ENCODE measurements at regions not wholly inside any gene's neighbourhood (a gene's known extent, or its start where the extent isn't known, plus 50 kb on each side); places are given as distances from the start of the nearest gene placed in this dataset.

DNA sequence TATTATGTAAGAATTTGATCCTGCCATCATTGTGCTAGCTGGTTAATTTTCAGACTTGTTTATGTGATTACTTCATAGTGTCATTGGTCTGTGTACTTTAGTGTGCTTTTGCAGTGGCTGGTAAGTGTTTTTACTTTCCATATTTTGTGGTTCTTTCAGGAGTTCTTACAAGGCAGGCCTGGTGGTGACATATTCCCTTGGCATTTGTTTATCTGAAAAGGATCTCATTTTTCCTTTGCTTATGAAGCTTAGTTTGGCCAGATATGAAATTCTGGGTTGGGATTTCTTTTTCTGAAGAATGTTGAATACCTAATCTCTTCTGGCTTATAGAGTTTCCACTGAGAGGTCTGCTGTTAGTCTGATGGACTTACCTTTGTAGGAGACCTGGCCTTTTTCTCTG lies 72.8 kb upstream of the MC4R start:
- DNase-seq, result no peak

DNA sequence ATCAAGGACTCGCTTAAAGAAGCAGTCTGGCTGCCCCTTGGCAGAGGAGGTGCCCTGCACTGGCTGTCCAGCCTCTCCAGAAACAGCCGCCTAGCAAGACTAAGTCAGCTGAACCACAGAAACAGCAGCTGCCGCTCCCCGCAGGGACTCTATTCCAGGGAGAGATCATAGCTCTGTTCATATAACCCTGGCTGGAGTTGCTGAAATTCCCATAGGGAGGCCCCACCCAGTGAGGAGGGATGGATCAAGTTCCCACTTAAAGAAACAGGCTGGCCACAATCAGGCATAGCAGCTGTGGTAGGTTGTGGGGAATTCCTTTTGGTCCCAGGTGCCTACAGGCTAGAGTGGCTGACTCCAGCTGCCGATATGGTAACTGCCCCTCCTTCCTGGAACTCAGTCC lies 74.2 kb upstream of the MC4R start:
- no peak for DNase-seq

- no peak for DNase-seq
These were observed 76.1 kb upstream of the MC4R start for GRCh38 chr18:60448487-60449267.

- no peak for DNase-seq
These were observed 79.8 kb upstream of the MC4R start for GRCh38 chr18:60452421-60452820.

DNA sequence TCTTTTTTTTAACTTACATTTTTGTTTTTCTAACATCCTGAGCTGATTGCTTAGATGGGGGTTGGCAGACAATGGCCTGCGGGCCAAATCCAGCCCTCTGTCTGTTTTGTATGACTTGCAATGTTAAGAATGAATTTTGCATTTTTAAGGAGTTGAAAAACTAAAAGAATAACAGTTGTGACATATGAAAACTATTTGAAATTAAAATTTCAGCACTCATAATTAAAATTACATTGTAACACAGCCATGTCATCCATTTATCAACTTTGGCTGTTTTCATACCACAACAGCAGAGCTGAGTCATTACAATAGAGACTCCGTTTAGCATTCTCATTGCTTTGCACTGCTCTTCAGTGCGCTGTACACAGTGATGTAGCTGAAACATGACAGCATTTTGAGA lies 94.1 kb upstream of the MC4R start:
- DNase-seq, result no peak

DNA sequence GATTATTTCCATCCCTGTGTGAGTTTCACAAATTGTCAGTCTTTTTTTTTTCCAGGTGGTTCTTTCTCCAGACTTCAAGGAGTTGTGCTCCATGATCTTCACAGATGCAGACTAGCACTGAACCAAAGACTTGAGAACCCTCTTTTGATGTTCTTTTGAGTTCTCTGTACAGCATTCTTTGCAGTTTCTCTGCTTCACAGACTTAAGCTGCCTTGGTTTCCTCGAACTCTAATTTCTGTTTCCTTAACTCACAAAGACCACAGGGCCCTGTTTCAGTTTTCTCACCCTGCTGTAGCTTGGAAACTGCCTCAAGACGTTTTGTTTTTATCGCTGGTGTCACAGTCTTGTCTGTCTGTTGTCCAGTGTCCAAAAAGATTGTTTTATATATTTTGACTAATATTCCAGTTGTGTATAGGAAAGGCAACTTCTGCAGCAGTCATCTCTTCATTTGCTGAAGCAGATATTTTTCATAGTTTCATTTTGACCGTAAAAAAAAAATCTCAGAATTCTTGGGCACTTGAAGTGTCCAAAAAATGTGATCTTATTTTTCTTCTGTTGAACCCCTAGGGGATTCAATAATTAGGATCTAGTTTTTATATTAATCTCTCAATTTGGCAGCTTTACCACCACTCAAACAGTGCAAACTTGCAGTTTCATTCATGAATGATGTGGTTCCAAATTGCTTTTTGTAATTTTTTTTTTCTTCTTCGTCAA lies 97.0 kb upstream of the MC4R start:
- DNase-seq, result no peak

DNA sequence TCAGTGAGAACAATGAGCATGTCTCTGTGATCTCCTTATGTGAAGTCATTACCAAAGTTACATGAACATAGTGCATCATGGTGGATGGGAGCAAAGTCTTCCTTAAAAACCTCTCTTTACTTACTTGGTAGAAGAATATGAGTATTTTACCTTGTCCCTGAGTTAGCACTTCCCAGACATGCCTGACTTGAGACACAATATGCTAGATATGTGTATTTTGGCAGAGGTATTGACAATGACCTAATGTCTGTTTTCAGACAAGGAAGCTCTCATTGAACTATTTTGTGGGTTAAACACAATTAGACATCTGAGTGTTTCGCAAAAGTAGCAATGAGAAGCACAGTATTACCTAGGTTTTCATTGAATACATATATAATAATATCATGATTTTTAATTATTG lies 99.1 kb upstream of the MC4R start:
- no peak for DNase-seq

DNA sequence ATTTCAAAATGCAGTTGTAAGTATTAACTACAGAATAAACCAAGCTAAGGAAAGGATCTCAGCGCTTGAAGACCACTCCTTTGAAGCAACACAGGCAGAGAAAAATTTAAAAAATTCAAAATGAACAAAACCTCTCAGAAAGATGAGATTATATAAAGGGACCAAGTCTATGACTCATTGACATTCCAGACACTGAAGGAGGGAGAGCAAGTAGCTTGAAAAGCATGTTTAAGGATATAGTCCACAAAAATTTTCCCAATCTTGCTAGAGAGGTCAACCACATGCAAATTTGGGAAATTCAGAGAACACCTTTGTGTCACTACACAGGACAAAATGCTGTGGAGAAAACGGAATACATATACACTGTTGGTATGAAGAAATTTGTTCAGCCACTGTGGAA lies 112.6 kb upstream of the MC4R start:
- no peak for DNase-seq

DNA sequence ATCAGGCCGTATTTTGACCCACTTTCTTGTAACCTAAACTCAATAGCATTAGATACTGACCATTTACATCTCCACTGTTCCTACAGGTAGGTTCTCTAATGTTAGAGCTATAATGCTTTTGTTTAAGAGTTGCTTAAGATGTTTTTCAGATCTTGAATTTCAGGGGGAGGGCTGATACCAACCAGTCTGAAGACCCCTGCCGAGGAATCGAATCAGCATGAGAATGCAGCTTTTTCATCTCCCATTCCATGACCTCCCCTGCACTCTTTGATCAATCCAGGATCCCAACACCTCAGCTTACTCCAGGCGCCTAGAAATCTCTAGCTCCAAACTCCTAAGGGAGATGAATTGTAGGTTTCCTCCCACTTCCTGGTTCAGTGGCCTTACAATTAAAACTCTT lies 120.5 kb upstream of the MC4R start:
- DNase-seq, result no peak

DNA sequence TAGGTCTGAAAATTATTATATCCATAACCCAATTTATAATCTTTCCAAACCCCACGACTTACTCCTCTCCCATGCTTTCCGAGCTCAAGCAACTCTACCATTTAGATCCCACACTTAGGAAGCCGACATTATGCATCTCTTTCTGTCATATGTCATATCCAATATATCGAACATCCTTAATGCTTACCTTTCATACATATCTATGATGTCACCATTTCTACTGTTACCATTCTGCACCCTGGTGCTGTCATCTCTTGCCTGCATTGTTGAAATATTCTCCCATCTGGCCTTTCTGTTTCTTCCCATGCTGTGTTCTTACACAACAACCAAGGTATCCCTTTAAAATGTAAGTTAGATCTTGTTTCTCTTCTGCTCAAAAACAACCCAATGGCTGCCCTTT lies 127.1 kb upstream of the MC4R start:
- no peak for DNase-seq

- DNase-seq, result no peak
These were observed 128.4 kb upstream of the MC4R start for GRCh38 chr18:60500960-60501359.

DNA sequence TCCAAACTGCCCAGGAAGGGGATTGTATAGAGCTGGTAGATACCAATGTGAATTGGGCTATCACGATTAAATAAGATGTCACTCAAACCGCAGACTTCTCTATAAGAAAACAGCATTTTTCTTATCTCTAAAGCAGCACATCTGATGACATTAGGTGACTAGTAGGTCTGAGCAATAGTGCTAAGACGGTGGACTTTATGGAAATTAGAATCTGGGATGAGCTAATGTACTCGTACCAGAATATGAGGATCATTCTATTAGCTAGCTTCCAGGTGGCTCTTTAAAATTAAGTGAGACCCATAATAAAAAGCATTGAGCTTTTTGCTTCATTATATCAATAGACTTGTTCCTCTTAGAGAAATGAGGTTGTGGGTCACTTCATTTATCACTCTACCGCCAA lies 130.0 kb upstream of the MC4R start:
- no peak for DNase-seq

DNA sequence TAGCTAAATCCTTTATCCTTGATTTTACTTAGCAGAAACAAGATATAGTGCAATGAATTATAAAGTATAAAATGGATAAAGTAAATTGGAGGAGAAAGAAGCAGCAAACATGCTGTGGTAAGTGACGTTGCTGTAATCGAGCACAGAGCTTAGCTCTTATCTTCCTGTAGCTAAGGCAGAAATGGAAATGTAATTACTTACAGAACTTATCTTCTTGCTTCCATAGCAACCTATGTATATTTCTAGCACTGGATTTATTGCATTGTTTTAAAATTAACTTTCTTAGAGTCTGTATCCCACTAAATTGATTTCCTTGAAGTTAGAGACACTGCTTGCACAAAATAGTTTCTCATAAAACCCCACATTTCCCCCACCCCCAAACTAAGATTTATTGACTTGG lies 130.6 kb upstream of the MC4R start:
- no peak for DNase-seq

DNA sequence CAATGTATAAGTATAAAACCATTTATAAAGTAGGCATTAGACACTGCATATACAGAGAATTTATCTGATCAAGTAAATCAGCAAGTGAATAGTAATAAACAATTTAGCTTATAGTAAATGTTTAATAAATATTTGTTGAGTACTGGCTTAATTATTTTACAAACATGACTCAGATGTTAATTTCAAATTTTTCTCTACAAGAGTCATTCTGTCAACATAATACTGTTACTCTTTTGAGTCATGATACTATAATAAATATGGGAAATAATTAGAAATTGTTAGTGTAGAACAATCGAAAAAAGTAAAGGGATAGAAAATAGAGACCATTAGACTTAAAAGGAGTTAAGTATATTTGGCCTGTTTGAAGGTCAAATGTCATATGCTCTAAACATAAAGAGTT lies 133.6 kb upstream of the MC4R start:
- no peak for DNase-seq

GRCh38 chr18:60506682-60507081 lies 134.1 kb upstream of the MC4R start:
- DNase-seq, result no peak

- DNase-seq, result no peak
These were observed 135.5 kb upstream of the MC4R start for GRCh38 chr18:60508108-60508507.

- no peak for DNase-seq
These were observed 162.0 kb upstream of the MC4R start for GRCh38 chr18:60534538-60534937.

DNA sequence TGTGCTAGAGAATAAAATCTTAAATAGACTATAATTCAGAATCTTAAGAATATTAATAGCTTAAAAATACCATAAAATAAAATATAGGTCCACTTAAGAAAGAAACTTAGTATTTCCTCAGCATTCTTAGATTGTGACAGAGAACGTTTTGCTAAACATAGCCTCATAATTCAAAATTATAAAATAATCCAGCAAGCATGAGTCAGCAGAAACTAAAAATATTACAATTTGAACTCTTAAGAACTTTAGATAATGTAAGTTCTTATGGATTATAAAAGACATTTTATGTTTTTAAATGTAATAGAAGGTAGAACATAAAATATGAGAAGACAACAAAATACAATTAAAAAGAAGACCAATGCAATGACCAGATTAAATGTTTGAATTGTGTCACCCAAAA lies 164.5 kb upstream of the MC4R start:
- no peak for DNase-seq

DNA sequence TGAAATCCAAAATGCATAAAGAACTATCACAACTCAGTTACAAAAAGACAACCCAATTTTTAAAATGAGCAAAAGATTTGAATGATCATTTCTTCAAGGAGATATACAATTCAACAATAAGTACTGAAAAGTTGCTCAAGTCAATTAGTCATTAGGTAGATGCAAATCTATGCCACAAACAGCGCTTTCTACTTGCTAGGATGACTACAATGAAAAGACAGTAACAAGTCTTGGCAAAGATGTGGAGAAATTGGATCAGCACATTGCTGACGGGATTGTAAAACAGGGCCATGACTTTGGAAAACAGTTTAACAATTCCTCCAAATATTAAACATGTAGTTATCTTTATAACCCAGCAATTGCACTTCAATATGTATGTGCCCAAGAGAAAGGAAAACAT lies 166.3 kb upstream of the MC4R start:
- DNase-seq, result no peak

GRCh38 chr18:60541661-60542060 lies 169.1 kb upstream of the MC4R start:
- no peak for DNase-seq

DNA sequence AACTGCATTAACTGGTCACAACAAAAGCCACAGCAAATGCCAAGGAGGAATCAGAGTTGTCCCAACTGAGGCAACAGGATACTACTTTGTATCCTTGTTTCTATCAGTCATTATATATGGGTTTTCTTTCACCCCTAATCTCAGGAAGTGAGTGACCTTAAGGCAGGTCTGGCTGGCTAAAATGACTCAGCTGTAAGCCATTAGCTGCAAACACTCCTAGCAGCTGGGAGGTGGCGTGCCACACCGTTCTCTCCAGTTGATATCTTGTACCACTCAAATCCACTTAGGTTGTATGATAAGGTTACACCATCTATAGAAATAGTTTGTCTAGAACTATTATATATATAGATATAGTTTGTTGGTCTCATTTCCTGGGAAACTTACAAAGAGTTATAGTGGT lies 171.1 kb upstream of the MC4R start:
- no peak for DNase-seq

GRCh38 chr18:60549338-60549960 lies 176.9 kb upstream of the MC4R start:
- DNase-seq, result no peak

GRCh38 chr18:60552948-60553347 lies 180.4 kb upstream of the MC4R start:
- no peak for DNase-seq

GRCh38 chr18:60554967-60555366 lies 182.4 kb upstream of the MC4R start:
- DNase-seq, result no peak
